AG09309 (cell line): ENCODE measurements at regions not wholly inside any gene's neighbourhood (a gene's known extent, or its start where the extent isn't known, plus 50 kb on each side); places are given as distances from the start of the nearest gene placed in this dataset.
A peak's percentile ranks its signal among the peaks of the same experiment; 100 is the strongest.

Experiments used
- DNase-seq: peaks from one replicate; pipeline ENCODE4 v3.0.0-alpha.2; 2010; ENCODE audit warnings: low read depth
- H3K4me3 ChIP-seq: 2 replicates; pipeline ENCODE4 v1.5.1; 2011; ENCODE audit warnings: mild to moderate bottlenecking, low read depth, low read length, moderate library complexity; ENCODE audit not compliant: control insufficient read depth
- TF ChIP-seq, protein P1 (sequence below): IDR thresholded peaks from 2 replicates; pipeline ENCODE4 v1.5.1; 2011; ENCODE audit warnings: mild to moderate bottlenecking, low read depth, low read length, inconsistent platforms; ENCODE audit not compliant: insufficient read depth, control insufficient read depth; ENCODE audit errors: missing control alignments

DNA sequence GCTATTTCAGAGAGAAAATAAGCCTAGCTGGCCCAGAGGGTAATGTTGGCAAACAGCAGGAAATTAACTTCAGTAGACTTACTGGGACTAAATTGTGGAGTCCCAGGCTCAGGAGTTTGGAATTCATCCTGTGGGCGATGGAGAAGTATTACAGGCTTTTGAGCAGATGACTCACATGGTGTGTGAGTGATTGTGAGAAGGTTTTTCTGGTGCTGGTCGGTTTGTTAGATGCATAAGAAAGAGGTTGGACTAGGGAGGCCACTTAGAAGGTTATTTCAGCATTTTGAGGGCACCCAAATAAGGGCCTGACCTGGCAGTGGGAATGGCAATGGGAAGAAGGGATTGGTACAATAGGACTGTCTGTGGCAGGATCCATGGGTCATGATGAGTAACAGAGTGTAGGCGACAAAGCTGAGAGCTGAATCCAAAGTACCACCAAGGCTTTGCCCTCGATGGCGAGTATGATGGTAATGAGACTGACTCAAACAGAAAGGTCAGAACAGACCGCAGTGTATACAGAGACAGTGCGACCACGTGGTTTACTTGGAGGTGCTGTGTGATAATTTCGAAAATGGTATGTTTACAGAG, 69.2 kb upstream of the KIF26B start:
- H3K4me3 ChIP-seq = no peak overlapping the region
- TF ChIP-seq, protein P1, sequence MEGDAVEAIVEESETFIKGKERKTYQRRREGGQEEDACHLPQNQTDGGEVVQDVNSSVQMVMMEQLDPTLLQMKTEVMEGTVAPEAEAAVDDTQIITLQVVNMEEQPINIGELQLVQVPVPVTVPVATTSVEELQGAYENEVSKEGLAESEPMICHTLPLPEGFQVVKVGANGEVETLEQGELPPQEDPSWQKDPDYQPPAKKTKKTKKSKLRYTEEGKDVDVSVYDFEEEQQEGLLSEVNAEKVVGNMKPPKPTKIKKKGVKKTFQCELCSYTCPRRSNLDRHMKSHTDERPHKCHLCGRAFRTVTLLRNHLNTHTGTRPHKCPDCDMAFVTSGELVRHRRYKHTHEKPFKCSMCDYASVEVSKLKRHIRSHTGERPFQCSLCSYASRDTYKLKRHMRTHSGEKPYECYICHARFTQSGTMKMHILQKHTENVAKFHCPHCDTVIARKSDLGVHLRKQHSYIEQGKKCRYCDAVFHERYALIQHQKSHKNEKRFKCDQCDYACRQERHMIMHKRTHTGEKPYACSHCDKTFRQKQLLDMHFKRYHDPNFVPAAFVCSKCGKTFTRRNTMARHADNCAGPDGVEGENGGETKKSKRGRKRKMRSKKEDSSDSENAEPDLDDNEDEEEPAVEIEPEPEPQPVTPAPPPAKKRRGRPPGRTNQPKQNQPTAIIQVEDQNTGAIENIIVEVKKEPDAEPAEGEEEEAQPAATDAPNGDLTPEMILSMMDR = peak; percentile 21
- DNase-seq = peak; percentile 94

DNA sequence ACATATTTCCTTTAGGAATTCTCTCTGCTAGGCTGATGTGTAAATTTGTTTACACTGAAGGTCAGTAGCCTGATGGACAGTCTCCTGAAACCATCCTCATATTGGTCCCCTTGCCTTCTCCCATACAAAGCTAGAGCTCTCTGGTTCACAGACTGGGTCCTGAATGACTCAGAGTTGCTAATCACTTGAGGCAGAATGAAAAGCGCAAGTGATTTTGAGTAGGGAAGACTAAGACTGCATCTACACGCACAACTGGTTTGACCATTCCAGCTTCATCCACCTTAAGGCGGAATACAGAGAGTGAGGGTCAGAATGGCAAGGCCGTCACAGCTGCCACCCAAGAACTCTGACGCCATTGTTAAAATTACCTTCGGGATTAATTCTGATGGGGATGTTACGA, 70.2 kb upstream of the KIF26B start:
- TF ChIP-seq, protein P1 = no peak
- no peak overlapping the region for H3K4me3 ChIP-seq
- no peak for DNase-seq

DNA sequence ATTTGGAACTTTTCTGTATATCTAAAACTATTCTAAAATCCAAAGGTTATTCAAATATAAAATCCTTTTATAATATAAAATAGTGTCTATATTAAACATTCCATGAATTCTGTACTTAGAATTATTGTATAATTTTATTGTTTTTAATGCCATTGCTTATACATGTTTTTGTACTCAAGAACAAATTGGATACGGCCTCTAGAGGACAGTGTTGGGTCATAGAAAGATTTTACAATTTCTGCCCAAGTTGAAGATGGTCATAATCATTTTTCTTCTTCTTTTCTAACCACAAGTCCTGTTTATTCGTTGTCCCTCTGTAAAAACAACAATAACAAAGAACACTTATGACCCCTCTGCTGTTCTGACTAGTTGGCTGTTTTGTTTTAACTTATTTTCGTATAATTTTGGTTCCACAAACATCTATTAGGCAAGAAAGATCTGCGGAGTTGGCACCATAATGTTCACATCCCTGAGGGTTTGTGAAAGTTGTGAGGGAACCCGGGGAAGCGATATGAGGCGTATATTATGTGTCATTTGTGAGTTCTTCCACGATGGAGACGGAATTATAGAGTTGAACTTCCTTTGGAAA, 75.7 kb upstream of the KIF26B start:
- no peak for DNase-seq
- H3K4me3 ChIP-seq = no peak overlapping the region
- TF ChIP-seq, protein P1 = peak; percentile 79

- H3K4me3 ChIP-seq = no peak overlapping the region
- TF ChIP-seq, protein P1 = no peak
Measured at GRCh38 chr1:245074898-245075297, 79.9 kb upstream of the KIF26B start.

DNA sequence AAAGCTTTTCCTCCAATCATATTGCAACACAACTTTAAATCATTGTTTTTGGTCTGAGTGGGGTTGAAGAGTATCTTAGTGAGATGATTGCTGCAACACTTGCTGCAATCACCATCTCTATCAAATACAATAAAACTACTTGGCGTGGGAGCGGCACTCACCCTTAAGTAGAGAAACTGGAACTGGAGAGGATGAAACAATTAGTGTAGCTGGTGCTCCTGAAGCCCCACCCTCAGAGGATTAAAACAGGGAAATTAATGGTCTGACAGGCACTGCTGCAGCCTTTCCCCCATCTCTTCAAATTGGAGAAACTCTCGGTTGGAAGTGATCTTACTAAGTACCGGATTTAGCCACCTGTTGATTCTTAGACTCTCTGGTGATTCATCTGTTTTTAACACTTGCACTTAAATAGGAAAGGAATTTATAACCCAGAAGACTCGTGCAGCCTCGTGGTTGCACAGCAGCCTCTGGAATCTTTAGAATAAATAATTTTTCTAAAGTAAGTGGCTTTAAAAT, 80.5 kb upstream of the KIF26B start:
- no peak overlapping the region for H3K4me3 ChIP-seq
- DNase-seq = no peak
- TF ChIP-seq, protein P1 = no peak

More at GRCh38 chr1:245074898-245075297, 79.9 kb upstream of the KIF26B start:
- DNase-seq = no peak

DNA sequence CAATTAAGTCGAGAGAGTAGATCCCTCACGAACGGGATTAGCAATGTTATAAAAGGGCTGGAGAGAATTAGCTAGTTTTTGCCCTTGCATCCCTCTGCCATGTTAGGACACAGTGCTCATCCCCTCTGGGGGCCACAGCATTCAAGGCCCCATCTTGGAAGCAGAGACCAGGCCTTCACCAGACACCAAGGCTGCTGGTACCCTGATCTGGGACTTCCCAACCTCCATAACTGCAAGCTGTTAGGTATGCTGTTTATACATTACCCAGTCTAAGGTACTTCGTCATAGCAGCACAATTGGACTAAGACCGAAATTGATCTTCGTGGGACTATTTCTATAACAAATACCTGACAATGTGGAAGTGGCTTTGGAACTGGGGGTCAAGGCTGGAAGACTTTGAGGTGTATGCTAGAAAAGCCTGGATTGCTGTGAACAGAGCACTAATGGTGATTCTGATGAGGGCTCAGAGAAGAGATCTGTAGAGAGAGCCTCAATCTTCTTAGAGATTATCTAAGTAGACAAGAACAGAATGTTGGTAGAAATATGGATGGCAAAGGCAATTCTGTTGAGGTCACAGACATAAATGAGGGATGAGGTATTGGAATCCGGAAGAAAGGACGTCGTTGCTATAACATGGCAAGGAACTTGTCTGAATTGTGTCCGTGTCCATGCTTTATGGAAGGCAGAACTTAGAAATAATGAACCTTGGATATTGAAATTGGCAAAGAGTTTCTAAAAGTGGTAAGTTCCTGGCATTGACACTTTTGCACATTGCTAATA, 83.8 kb upstream of the KIF26B start:
- no peak for DNase-seq
- TF ChIP-seq, protein P1 = no peak

More for the DNA sequence above, 83.8 kb upstream of the KIF26B start:
- H3K4me3 ChIP-seq = no peak overlapping the region
